GM19395 (cell line): ENCODE measurements at regions not wholly inside any gene's neighbourhood (a gene's known extent, or its start where the extent isn't known, plus 50 kb on each side); places are given as distances from the start of the nearest gene placed in this dataset.
"Not testable (repeated sequence)": the region's sequence is repeated elsewhere in the genome, so short reads cannot be mapped to it uniquely, and the experiment has no call there.

ENCODE experiments used
- ATAC-seq: cut with Tn5 transposase; IDR thresholded peaks from one replicate; pipeline ENCODE4 v1.9.1; 2021; ENCODE audit warnings: mild to moderate bottlenecking, moderate library complexity; ENCODE audit not compliant: unreplicated experiment

- ATAC-seq = no peak
These were observed 295.8 kb upstream of the TBL1XR1 start for GRCh38 chr3:177493091-177493490.

DNA sequence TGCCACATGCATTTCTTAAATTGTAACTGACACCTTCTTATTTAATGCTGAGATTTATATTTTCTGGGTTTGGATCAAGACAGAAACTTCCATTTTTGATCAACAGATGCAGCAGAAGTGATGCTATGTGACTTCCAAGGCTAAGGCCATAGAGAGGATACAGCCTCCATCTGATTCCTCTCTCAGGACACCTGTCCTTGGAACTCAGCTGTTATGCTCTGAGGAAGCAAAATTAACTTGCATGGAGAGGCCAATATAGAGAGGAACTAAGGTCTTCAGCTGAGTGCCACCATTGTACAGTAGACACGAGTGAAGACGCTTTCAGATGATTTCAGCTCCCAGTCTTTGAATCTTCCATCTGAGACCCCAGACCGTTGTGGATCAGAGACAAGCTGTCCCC is 296.9 kb upstream of the TBL1XR1 start:
- ATAC-seq = no peak

DNA sequence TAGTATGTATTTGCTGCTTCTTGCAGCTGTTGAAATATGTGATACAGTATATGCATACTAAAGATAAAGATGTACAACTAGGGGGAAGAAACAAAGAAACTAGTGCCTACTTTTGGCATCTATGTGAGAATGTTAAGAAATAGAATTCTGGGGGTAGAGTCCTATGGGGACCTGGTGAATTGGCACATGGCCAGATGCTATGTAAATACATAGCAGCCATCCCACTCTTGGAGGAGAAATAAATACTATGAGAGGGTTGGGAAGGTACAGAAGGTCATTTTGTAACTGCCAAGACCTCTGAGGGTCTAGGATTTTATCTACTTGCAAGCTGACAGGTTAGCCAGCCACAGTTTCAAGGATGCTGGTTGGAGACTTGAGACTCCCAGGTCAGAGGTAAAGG is 298.3 kb upstream of the TBL1XR1 start:
- no peak for ATAC-seq

DNA sequence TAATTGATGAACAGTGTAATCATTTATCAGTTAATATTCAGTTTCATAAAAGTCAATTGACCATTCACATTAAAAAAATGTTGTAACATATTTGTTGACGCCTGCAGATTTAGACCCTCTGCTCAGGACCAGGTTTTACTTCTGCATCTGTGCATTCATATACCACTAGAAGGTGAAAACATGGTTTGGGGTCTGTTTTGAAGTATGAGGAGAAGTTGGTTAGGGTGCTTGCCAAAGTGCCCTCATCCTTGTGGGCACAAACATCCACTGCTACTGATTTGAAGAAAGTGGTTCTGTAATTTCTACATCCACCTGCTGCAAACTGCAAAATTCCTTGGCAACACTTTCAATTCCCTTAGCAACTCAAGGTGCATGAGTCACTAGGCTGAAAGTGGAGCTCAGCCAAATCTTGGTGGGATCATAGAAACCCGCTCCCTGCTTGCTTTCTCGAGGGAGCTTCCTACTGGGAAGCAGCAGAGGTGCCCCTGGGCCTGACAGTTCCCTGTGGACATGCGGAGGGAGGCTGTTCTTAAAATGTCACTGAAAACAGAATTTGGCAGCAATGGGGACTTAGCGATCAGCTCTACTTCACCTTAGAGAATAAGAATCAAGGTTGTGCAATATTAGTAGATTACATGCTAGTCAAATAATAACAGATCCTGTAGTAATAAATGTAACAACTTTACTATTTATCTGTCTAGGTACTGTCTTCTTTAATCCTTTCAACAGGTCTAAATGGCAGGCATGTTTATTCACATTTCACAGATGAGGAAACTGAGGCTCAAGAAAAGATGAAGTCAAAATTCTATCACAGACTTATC is 301.0 kb upstream of the TBL1XR1 start:
- ATAC-seq = no peak

DNA sequence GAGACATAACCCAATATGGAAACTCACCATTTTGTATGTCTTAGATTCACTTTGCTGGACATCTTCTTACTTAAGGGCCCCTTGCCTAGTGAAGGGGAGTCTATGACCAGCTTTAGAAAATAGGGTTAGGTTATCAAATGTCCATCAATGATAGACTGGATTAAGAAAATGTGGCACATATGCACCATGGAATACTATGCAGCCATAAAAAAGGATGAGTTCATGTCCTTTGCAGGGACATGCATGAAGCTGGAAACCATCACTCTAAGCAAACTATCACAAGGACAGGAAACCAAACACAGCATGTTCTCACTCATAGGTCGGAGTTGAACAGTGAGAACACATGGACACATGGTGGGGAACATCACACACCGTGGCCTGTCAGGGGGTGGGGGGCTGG is 301.8 kb upstream of the TBL1XR1 start:
- not testable (repeated sequence) for ATAC-seq

GRCh38 chr3:177499779-177500423 is 302.6 kb upstream of the TBL1XR1 start:
- ATAC-seq = no peak

GRCh38 chr3:177510693-177511216 is 313.5 kb upstream of the TBL1XR1 start:
- ATAC-seq = no peak

GRCh38 chr3:177512945-177513814 is 315.9 kb upstream of the TBL1XR1 start:
- no peak for ATAC-seq

DNA sequence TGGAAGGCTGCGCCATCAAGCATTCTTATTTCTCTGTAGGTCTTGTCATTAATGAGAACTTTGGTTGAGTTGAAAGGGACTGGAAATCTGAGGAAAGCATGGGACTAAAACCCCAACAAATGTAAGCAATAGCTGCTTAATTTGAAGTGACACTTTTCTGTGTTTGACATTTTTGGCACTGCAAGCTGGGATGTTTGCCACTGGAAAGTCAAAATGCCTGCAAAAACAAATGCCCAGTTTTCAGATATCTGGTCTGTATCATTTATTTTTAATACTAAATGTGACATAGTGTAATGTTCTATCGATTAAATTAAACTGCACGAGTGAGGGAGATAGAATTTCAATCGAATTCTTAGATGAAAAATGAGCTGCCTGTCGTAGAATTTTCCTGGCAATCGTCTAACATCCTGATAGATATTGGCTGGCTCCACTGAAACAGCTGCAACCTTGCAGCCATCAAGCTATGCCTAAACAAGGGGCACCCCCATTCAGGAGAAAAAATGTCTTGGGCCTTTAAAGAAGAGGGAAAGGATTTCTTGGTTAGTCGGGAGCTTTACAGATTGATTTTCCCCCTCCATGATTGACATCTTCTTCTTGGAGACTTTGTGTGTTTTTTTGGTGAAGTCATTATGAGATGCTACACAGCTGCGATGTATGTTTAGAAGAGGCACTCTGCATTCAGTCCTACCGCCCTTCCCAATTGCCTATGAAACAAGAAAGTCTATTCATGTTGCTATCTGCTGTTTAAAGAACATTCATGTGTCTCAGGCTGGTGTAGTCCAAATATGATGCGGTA is 316.7 kb upstream of the TBL1XR1 start:
- ATAC-seq = no peak

GRCh38 chr3:177514611-177515499 is 317.6 kb upstream of the TBL1XR1 start:
- ATAC-seq = no peak

DNA sequence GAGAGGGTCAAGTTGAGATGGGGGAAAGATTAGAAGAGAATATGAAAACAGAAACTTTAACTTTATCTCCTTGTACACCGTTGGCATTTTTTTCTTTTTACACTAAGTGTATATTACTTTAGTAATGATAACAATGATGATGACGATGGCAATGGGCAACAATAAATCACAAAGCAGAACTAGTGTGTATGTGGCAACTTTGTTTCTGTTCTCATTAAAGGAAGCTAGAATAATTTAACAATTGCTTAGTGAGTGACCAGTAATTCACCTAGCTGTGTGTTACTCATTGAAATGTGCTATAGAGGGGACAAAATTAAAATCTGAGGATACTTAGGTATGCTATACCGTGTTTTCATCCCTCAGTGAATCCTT is 318.5 kb upstream of the TBL1XR1 start:
- ATAC-seq = no peak

- ATAC-seq = no peak
These were observed 319.1 kb upstream of the TBL1XR1 start for GRCh38 chr3:177516158-177517011.

DNA sequence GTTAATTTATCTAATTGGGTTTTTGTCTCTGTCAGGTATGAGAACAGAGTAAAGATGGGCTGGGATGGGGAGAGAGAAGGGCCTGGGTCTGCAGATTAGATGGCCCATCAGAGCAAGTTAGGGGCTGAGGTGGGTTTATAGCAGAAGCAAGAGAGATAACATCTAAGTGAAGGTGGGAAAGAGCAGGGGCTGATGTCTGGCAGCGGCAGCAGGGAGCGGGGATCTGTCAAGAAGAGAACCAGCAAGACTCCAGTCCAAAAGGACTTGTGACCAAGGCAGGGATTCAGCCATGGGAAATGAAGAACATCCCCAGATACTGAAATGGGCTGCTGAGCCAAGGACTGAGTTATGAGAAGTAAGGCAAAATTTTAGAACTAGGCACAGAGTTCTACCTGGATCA is 320.6 kb upstream of the TBL1XR1 start:
- no peak for ATAC-seq

DNA sequence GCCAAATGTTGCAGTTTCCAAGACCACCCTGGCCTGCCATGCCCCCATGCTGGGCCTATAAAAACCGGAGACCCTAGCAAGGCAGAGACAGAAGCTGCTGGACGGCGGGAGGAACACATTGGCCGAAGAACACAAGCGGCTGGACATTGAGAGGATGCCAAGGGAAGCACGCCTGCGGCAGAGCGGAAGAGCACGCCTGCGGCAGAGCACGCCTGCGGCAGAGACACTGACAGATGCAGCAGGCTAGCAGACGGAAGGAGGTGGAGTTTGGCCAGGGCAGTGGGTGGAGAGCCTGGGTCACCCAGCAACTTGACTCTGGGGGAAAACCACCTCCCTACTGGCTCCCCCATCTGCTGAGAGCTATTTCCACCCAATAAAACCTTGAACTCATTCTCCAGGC is 322.3 kb upstream of the TBL1XR1 start:
- no peak for ATAC-seq

DNA sequence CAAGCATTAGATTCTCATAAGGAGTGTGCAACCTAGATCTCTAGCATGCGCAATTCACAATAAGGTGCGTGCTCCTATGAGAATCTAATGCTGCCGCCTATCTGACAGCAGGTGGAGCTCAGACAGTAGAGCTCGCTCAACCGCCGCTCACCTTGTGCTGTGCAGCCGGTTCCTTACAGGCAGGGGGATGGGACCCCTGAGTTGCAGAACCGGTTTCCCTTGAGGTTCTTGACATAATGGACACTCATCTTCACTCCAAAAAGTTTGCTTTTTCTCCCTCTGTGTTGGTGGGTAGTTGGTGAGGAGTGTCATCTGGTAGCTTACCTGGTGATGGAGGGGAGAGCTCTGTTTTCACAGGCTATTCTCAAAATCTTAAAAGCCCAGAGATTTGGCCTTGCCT is 324.0 kb upstream of the TBL1XR1 start:
- ATAC-seq = no peak

- no peak for ATAC-seq
These were observed 324.8 kb upstream of the TBL1XR1 start for GRCh38 chr3:177522051-177522450.

DNA sequence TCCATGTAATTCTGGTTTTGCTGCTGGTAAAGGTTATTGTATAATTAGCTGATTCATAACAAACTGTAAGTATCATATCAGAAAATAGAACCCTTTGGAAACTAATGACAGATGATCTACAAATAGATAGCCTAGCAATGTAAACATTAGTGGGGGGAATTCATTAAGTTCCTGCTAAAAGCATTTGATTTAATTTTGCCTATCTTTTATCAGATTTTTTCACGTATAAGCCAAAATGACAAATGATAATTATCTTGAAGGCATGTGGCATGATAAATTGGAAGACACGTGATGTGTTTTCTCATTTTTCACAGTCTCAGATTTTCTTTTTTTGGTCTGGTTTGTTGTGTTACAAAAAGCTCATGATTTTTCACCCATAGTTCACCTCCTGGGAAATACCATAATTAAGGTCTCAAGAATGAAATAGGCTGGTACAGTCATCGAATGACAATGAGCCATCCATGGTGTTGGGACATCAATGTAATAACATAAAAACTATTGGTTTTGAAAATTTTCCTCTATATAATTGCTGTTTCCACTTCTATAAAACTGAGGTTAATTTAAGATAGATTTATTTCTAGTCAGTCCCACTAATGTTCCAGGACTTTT is 325.9 kb upstream of the TBL1XR1 start:
- no peak for ATAC-seq

- ATAC-seq = no peak
These were observed 326.7 kb upstream of the TBL1XR1 start for GRCh38 chr3:177523872-177524438.
